ENCODE measurements at regions not wholly inside any gene's neighbourhood (a gene's known extent, or its start where the extent isn't known, plus 50 kb on each side); places are given as distances from the start of the nearest gene placed in this dataset.

DNA sequence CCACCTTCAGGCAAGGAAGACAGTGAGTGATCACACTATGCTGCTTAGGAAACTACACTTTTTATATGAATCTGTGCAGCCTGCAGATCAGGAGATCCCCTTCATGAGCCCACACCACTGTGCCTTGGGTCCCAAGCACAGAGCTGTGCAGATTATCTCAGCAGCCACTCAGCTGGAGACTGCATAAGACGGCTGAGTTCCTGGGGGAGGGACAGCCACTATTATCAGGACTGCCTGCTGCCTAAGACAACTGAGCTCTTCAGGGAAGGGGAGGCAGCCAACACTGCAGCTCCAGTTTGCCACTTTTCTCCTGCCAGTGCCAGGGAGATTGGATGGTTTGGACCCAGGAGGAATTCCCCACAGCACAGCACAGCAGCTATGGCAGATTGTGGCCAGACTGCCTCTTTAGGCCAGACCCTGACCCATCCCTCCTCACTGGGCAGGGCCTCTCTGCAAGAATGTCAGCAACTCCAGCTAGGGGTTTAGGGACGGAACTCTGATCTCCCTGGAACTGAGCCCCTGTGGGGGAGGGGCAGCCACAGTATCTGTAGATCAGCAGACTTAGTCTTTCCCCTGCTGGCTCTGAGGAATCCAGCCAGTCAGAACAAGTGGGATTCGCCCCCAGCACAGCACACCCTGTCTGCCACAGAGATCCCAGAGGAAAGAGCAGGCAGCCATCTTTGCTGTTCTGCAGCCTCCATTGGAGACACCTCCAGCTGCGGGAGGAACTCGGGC lies 141.3 kb downstream of the KLHL28 start:
- in situ Hi-C loops (cut with MboI; ENCODE audit: low pct_ligation_motif_present in 1 of 4, low pct_unique_long_range_greater_than_20kb in 1 of 4, low sequenced_read_pairs in 3 of 4): no loop called here
- Histone ChIP-seq H3K27ac (no peak overlapping the region), H3K4me1 (no peaks in the 10 kb centered on the region), H3K4me3 (no peak overlapping the region), H3K36me3 (no peaks in the 10 kb centered on the region), H3K27me3 (no peaks in the 10 kb centered on the region), H3K9me3 (no peaks in the 10 kb centered on the region)
- no peak for DNase-seq
- TF ChIP-seq POLR2AphosphoS5 (IDR thresholded peaks at IDR 0.05): no peak
- TF ChIP-seq POLR2A (IDR thresholded peaks at IDR 0.05): no peak
- WGBS, 2 donors (ENCODE audit: low coverage in 1 of 2): 77% methylated on average over 4 of the region's 5 CpGs; no CpG with 5 or more reads in 1 of the 2 donors
- intact Hi-C loops (cut with DNase I; ENCODE audit: low total_unique reads): no loop called here

GRCh38 chr14:44814196-44814595 lies 147.6 kb downstream of the KLHL28 start:
- Histone ChIP-seq H3K9me3 (no peaks in the 10 kb centered on the region), H3K27ac (no peak overlapping the region), H3K27me3 (no peaks in the 10 kb centered on the region), H3K36me3 (no peaks in the 10 kb centered on the region), H3K4me1 (no peaks in the 10 kb centered on the region), H3K4me3 (no peak overlapping the region)
- 58 to 66% methylated on average over 2 of the region's 2 CpGs for WGBS, 2 donors (ENCODE audit: low coverage in 1 of 2)
- intact Hi-C loops (cut with DNase I; ENCODE audit: low total_unique reads): no loop called here
- in situ Hi-C loops (cut with MboI; ENCODE audit: low pct_ligation_motif_present in 1 of 4, low pct_unique_long_range_greater_than_20kb in 1 of 4, low sequenced_read_pairs in 3 of 4): no loop called here
- TF ChIP-seq POLR2A (IDR thresholded peaks at IDR 0.05) (no peak), EP300 (IDR thresholded peaks at IDR 0.05; ENCODE audit: low read depth) (no peak), POLR2AphosphoS5 (IDR thresholded peaks at IDR 0.05) (no peak)
- TF ChIP-seq, protein P1, sequence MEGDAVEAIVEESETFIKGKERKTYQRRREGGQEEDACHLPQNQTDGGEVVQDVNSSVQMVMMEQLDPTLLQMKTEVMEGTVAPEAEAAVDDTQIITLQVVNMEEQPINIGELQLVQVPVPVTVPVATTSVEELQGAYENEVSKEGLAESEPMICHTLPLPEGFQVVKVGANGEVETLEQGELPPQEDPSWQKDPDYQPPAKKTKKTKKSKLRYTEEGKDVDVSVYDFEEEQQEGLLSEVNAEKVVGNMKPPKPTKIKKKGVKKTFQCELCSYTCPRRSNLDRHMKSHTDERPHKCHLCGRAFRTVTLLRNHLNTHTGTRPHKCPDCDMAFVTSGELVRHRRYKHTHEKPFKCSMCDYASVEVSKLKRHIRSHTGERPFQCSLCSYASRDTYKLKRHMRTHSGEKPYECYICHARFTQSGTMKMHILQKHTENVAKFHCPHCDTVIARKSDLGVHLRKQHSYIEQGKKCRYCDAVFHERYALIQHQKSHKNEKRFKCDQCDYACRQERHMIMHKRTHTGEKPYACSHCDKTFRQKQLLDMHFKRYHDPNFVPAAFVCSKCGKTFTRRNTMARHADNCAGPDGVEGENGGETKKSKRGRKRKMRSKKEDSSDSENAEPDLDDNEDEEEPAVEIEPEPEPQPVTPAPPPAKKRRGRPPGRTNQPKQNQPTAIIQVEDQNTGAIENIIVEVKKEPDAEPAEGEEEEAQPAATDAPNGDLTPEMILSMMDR (IDR thresholded peaks at IDR 0.05): no peak
- no peak for DNase-seq

- no peak overlapping the region for H3K4me3 ChIP-seq
- WGBS, 2 donors (ENCODE audit: low coverage in 1 of 2): 67 to 91% methylated on average over 3 to 10 of the region's 10 CpGs
- no peaks in the 10 kb centered on the region for H3K9me3 ChIP-seq
- intact Hi-C loops (cut with DNase I; ENCODE audit: low total_unique reads): no loop called here
- TF ChIP-seq POLR2AphosphoS5 (IDR thresholded peaks at IDR 0.05) (no peak), EP300 (IDR thresholded peaks at IDR 0.05; ENCODE audit: low read depth) (no peak), POLR2A (IDR thresholded peaks at IDR 0.05) (no peak)
- TF ChIP-seq, protein P1 (IDR thresholded peaks at IDR 0.05): no peak
- no peak overlapping the region for H3K27ac ChIP-seq
- no peaks in the 10 kb centered on the region for H3K4me1 ChIP-seq
- no peaks in the 10 kb centered on the region for H3K27me3 ChIP-seq
- H3K36me3 ChIP-seq: no peaks in the 10 kb centered on the region
- no peak for DNase-seq
- in situ Hi-C loops (cut with MboI; ENCODE audit: low pct_ligation_motif_present in 1 of 4, low pct_unique_long_range_greater_than_20kb in 1 of 4, low sequenced_read_pairs in 3 of 4): no loop called here
Measured at GRCh38 chr14:44812672-44813071, 149.1 kb downstream of the KLHL28 start.

GRCh38 chr14:44804391-44804790 lies 157.4 kb downstream of the KLHL28 start:
- TF ChIP-seq EP300 (IDR thresholded peaks at IDR 0.05; ENCODE audit: low read depth) (no peak), POLR2AphosphoS5 (IDR thresholded peaks at IDR 0.05) (no peak), POLR2A (IDR thresholded peaks at IDR 0.05) (no peak)
- TF ChIP-seq, protein P1 (IDR thresholded peaks at IDR 0.05): no peak
- in situ Hi-C loops (cut with MboI; ENCODE audit: low pct_ligation_motif_present in 1 of 4, low pct_unique_long_range_greater_than_20kb in 1 of 4, low sequenced_read_pairs in 3 of 4) (no loop called here), intact Hi-C loops (cut with DNase I; ENCODE audit: low total_unique reads) (no loop called here)
- Histone ChIP-seq H3K9me3 (no peaks in the 10 kb centered on the region), H3K27me3 (no peaks in the 10 kb centered on the region), H3K27ac (no peak overlapping the region), H3K36me3 (no peaks in the 10 kb centered on the region), H3K4me1 (no peaks in the 10 kb centered on the region), H3K4me3 (no peak overlapping the region)
- no peak for DNase-seq

Measured in transverse colon (tissue), 4 donors.